K562 (cell line): ENCODE measurements at regions not wholly inside any gene's neighbourhood (a gene's known extent, or its start where the extent isn't known, plus 50 kb on each side); places are given as distances from the start of the nearest gene placed in this dataset.

Experiments
- ATAC-seq: fragments of 200-7000 bp; cut with Tn5 transposase; 3 replicates; pipeline ENCODE4 v1.9.1; 2020; ENCODE audit warnings: moderate library complexity
- BruUV-seq: library from RNA; stranded (reverse); fragments of 400-500 nt; replicated peaks from 2 replicates; lab custom pipeline; 2021; lab: Mats Ljungman, UMichigan
- CTCF ChIA-PET: fragments of 300-600 bp; formaldehyde crosslinking; extraction: SDS; loops from one replicate; lab custom pipeline; 2021; ENCODE audit warnings: low intra/inter-chr PET ratio; lab: Yijun Ruan, JAX
- POLR2A ChIA-PET: fragments of 300-600, 350-650 bp; sonication (Branson Sonifier 250); formaldehyde crosslinking; extraction: SDS; loops from one replicate; lab custom pipeline; 2021; ENCODE audit warnings: antibody characterized with exemption, inconsistent platforms; lab: Yijun Ruan, JAX
- DNase-seq, 4 experiments: peaks; one replicate each; pipeline versions ENCODE4 v3.0.0 to v3.0.0-alpha.2; 2011 to 2018; ENCODE audit warnings: low spot score in 3 of 4, mixed read lengths in 3 of 4; ENCODE audit errors: extremely low read depth in 1 of 4
- FAIRE-seq: peaks from 2 replicates; lab custom pipeline; 2011; peaks lifted over from hg19 to GRCh38; lab: Jason Lieb, UNC
- H2AFZ ChIP-seq: 2 replicates; pipeline ENCODE4 v1.6.0; 2011; ENCODE audit warnings: low read depth, low read length, control low read depth, inconsistent platforms
- H3K27ac ChIP-seq: fragments of 200-600 bp; 3 replicates; pipeline ENCODE4 v1.8.0; 2011; ENCODE audit warnings: low read depth, mild to moderate bottlenecking, control low read depth, inconsistent platforms, low read length, moderate library complexity, mixed read lengths; ENCODE audit errors: extremely low read depth
- H3K27me3 ChIP-seq, 2 experiments: fragments of 300-600 bp in 1 of 2; 2 replicates in 1 of 2; 3 replicates in 1 of 2; pipeline versions ENCODE4 v1.6.0 to v1.8.0; 2011; ENCODE audit warnings: inconsistent platforms in 2 of 2, low read length in 2 of 2, mild to moderate bottlenecking in 1 of 2, mixed read lengths in 1 of 2, moderate library complexity in 1 of 2; ENCODE audit not compliant: control insufficient read depth in 2 of 2, insufficient read depth in 2 of 2
- H3K36me3 ChIP-seq: fragments of 300-600 bp; 3 replicates; pipeline ENCODE4 v1.8.0; 2011; ENCODE audit warnings: mild to moderate bottlenecking, low read length, inconsistent platforms; ENCODE audit not compliant: control insufficient read depth, insufficient read depth
- H3K4me1 ChIP-seq, 2 experiments: fragments of 200-600 bp in 1 of 2; replicated peaks in 1 of 2; 2 replicates in 1 of 2; 3 replicates in 1 of 2; pipeline versions ENCODE4 v1.5.1 to v1.8.0; 2011; ENCODE audit warnings: inconsistent platforms in 2 of 2, low read length in 2 of 2, mild to moderate bottlenecking in 1 of 2, mixed read lengths in 1 of 2, moderate library complexity in 1 of 2; ENCODE audit not compliant: control insufficient read depth in 2 of 2, insufficient read depth in 2 of 2
- H3K4me2 ChIP-seq: 2 replicates; pipeline ENCODE4 v1.6.1; 2011; ENCODE audit warnings: low read length, control low read depth, inconsistent platforms, mixed read lengths; ENCODE audit not compliant: insufficient read depth
- H3K4me3 ChIP-seq: fragments of 200-600 bp; sonication (generic), shearing (Covaris generic); 2 replicates; pipeline ENCODE4 v1.5.1; 2016; ENCODE audit warnings: control low read depth, inconsistent platforms
- H3K79me2 ChIP-seq: fragments of 200-600 bp; 3 replicates; pipeline ENCODE4 v1.8.0; 2011; ENCODE audit warnings: low read length, inconsistent platforms; ENCODE audit not compliant: control insufficient read depth, insufficient read depth
- H3K9ac ChIP-seq, 2 experiments: 2 replicates each; pipeline versions ENCODE4 v1.6.0 to v1.6.1; 2011; ENCODE audit warnings: low read depth in 2 of 2, low read length in 2 of 2, control low read depth in 1 of 2, inconsistent platforms in 1 of 2, mild to moderate bottlenecking in 1 of 2, mixed read lengths in 1 of 2; ENCODE audit not compliant: insufficient read depth in 1 of 2
- H3K9me1 ChIP-seq: one replicate; pipeline ENCODE4 v1.6.0; 2011; ENCODE audit warnings: inconsistent platforms, mild to moderate bottlenecking, low read length, moderate library complexity; ENCODE audit not compliant: control insufficient read depth, insufficient read depth
- H3K9me3 ChIP-seq: replicated peaks from 2 replicates; pipeline ENCODE4 v1.5.1; 2011; ENCODE audit warnings: low read depth, low read length, inconsistent platforms; ENCODE audit not compliant: control insufficient read depth, insufficient read depth
- H4K20me1 ChIP-seq: replicated peaks from 2 replicates; pipeline ENCODE4 v1.6.1; 2011; ENCODE audit warnings: low read length, inconsistent platforms, mixed read lengths; ENCODE audit not compliant: control insufficient read depth, insufficient read depth
- CREB1 ChIP-seq, 2 experiments: sonication (generic) in 1 of 2; formaldehyde crosslinking in 1 of 2; IDR thresholded peaks; 2 replicates each; pipeline versions ENCODE4 v1.6.1 to v1.8.0; 2012 to 2022; ENCODE audit warnings: inconsistent platforms in 1 of 2, mild to moderate bottlenecking in 1 of 2, missing genetic modification reagents in 1 of 2, moderate library complexity in 1 of 2
- CTCF ChIP-seq, 3 experiments: IDR thresholded peaks in 2 of 3; conservative IDR thresholded peaks in 1 of 3; 2 replicates each; pipeline ENCODE4 v1.5.1; 2011 to 2012; ENCODE audit warnings: low read length in 3 of 3, mild to moderate bottlenecking in 3 of 3, control low read depth in 2 of 3, improper control_type of control experiment in 1 of 3, inconsistent platforms in 1 of 3, low read depth in 1 of 3, mixed read lengths in 1 of 3, moderate library complexity in 1 of 3; ENCODE audit not compliant: insufficient read depth in 2 of 3
- E2F3 ChIP-seq: fragments of 250-450 bp; sonication (Bioruptor Pico); IDR thresholded peaks from 2 replicates; pipeline ENCODE4 v1.4.0; 2020; ENCODE audit warnings: mild to moderate bottlenecking
- E2F5 ChIP-seq: sonication (generic); formaldehyde crosslinking; IDR thresholded peaks from 2 replicates; pipeline ENCODE4 v1.8.0; 2022; ENCODE audit warnings: mild to moderate bottlenecking, missing genetic modification reagents
- GABPB2 ChIP-seq: fragments of 250-450 bp; sonication (Bioruptor Pico); conservative IDR thresholded peaks from 2 replicates; pipeline ENCODE4 v1.5.1; 2021; ENCODE audit warnings: mild to moderate bottlenecking
- GTF2A2 ChIP-seq: IDR thresholded peaks from 2 replicates; pipeline ENCODE4 v1.6.1; 2016; ENCODE audit warnings: mild to moderate bottlenecking, missing genetic modification characterization, missing compliant biosample characterization
- GTF2B ChIP-seq: IDR thresholded peaks from 2 replicates; pipeline ENCODE4 v1.6.1; 2011; ENCODE audit not compliant: insufficient read length; ENCODE audit errors: extremely low read depth
- IRF2 ChIP-seq: sonication (generic); formaldehyde crosslinking; IDR thresholded peaks from 2 replicates; pipeline ENCODE4 v1.8.1; 2022; ENCODE audit warnings: mild to moderate bottlenecking, missing genetic modification reagents
- KDM5B ChIP-seq: fragments of 200-600 bp; sonication (generic); IDR thresholded peaks from 2 replicates; pipeline ENCODE4 v1.6.1; 2012; ENCODE audit warnings: low read depth, mild to moderate bottlenecking, moderate library complexity, low read length, control low read depth, inconsistent platforms; ENCODE audit not compliant: insufficient replicate concordance
- MEF2D ChIP-seq: conservative IDR thresholded peaks from 2 replicates; pipeline ENCODE4 v1.6.1; 2016; ENCODE audit warnings: low read depth, missing genetic modification characterization, missing compliant biosample characterization
- MITF ChIP-seq: IDR thresholded peaks from 2 replicates; pipeline ENCODE4 v1.6.1; 2014; ENCODE audit warnings: antibody characterized with exemption
- PHTF2 ChIP-seq: fragments of 250-450 bp; sonication (Bioruptor Pico); IDR thresholded peaks from 2 replicates; pipeline ENCODE4 v1.5.0; 2021; ENCODE audit warnings: mild to moderate bottlenecking
- SIX5 ChIP-seq, 2 experiments: IDR thresholded peaks; 2 replicates each; pipeline ENCODE4 v1.6.1; 2011; ENCODE audit warnings: low read length in 2 of 2, borderline replicate concordance in 1 of 2, low read depth in 1 of 2, mild to moderate bottlenecking in 1 of 2, moderate library complexity in 1 of 2; ENCODE audit not compliant: insufficient read depth in 1 of 2
- SMAD4 ChIP-seq: fragments of 250-450 bp; sonication (Bioruptor Pico); conservative IDR thresholded peaks from 2 replicates; pipeline ENCODE4 v1.8.0; 2021; ENCODE audit warnings: inconsistent platforms, mild to moderate bottlenecking, moderate library complexity
- TCF7L2 ChIP-seq: fragments of 150-350 bp; IDR thresholded peaks from 2 replicates; pipeline ENCODE4 v1.6.1; 2016; ENCODE audit warnings: low read depth, mild to moderate bottlenecking, low read length, moderate library complexity
- ZNF830 ChIP-seq: fragments of 250-450 bp; sonication (Bioruptor Pico); IDR thresholded peaks from 2 replicates; pipeline ENCODE4 v1.5.0; 2021; ENCODE audit warnings: mild to moderate bottlenecking
- WGBS: fragments of 100-300 bp; shearing (Covaris generic); methylation state at CpG from one replicate; pipeline ENCODE4 v1.1.6; 2016; ENCODE audit warnings: low coverage, mixed read lengths; ENCODE audit not compliant: insufficient coverage; ENCODE audit errors: missing lambda C conversion rate; 5-methylcytosine and 5-hydroxymethylcytosine counted together
- in situ Hi-C: fragments of 300-500 bp; cut with MboI; formaldehyde crosslinking; loops from 4 replicates; pipeline ENCODE4 v1.15.0; 2018; ENCODE audit warnings: inconsistent platforms, mixed read lengths
- intact Hi-C: fragments of 100-400 bp; cut with micrococcal nuclease; formaldehyde crosslinking; loops from 2 replicates; pipeline ENCODE4 v1.14.2; 2022

- 0% methylated on average over 2 of the region's 2 CpGs for WGBS
- CTCF ChIA-PET = no interaction called here
- no TSS peak for BruUV-seq
- TF ChIP-seq ZNF830 = no peak
- no peak for TF ChIP-seq MEF2D
- no peak for TF ChIP-seq E2F5 (CRISPR knock-in tag)
- no peak for TF ChIP-seq MITF
- TF ChIP-seq GTF2A2 = no peak
- TF ChIP-seq CREB1 (IDR thresholded peaks at IDR 0.05) = no peak
- no peak for TF ChIP-seq CREB1 (CRISPR knock-in tag; IDR thresholded peaks at IDR 0.05)
- TF ChIP-seq E2F3 (CRISPR knock-in tag) = no peak
- TF ChIP-seq GABPB2 = no peak
- TF ChIP-seq KDM5B = no peak
- no peak for TF ChIP-seq TCF7L2
- TF ChIP-seq SMAD4 (CRISPR knock-in tag) = no peak
- no peak for TF ChIP-seq GTF2B
- no peak for TF ChIP-seq SIX5 (IDR thresholded peaks at IDR 0.05; ENCODE audit: borderline replicate concordance in 1 of 2, insufficient read depth in 1 of 2, low read depth in 1 of 2, low read length in 2 of 2)
- no peak for TF ChIP-seq PHTF2
- no peak for TF ChIP-seq IRF2 (CRISPR knock-in tag)
- TF ChIP-seq CTCF (IDR thresholded peaks at IDR 0.05 in 2 of 3, conservative IDR thresholded peaks at IDR 0.05 in 1 of 3; ENCODE audit: insufficient read depth in 2 of 3, low read depth in 1 of 3, low read length in 3 of 3) = no peak
Observed at GRCh38 chr13:93145199-93145598, 81.4 kb upstream of the GPC6 start.

More at GRCh38 chr13:93145199-93145598, 81.4 kb upstream of the GPC6 start:
- in situ Hi-C loops (no loop called here), intact Hi-C loops (no loop called here)
- no peaks in the 10 kb centered on the region for H3K36me3 ChIP-seq
- H3K79me2 ChIP-seq = no peaks in the 10 kb centered on the region
- no peak overlapping the region for H3K9ac ChIP-seq
- H3K27ac ChIP-seq = no peak overlapping the region
- H4K20me1 ChIP-seq = no peaks in the 10 kb centered on the region
- H3K27me3 ChIP-seq = no peaks in the 10 kb centered on the region
- POLR2A ChIA-PET = no interaction called here
- FAIRE-seq (no peak), DNase-seq (no peak), ATAC-seq (no peak)
- no peaks in the 10 kb centered on the region for H3K9me3 ChIP-seq
- no peak overlapping the region for H3K4me2 ChIP-seq
- no peak overlapping the region for H3K4me3 ChIP-seq
- H3K9me1 ChIP-seq = no peaks in the 10 kb centered on the region
- H3K4me1 ChIP-seq = no peaks in the 10 kb centered on the region
- no peak overlapping the region for H2AFZ ChIP-seq
